ENCODE measurements at regions not wholly inside any gene's neighbourhood (a gene's known extent, or its start where the extent isn't known, plus 50 kb on each side); places are given as distances from the start of the nearest gene placed in this dataset.

DNA sequence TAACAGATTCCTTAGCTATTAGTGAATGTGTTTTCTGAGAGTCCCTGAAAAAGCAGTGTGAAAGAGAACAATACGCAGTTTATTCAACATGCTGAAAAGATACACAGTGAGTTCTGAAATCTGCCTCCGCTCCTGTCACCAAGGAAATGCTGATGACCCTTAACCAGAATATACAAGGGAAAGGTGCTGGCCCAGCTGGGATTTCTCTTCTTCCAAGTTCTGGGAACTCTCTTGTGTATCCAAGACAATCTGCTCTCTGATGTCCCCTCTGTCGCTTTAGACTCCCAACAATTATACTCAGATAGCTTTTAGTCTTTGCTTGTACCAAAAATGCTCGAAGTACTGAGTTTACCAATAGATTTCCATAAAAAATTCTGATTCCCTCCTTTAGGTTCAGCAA, 214.9 kb downstream of the TMEM167A start:
- Histone ChIP-seq H3K4me1 (no peaks in the 10 kb centered on the region), H3K36me3 (replicated peaks) (no peaks in the 10 kb centered on the region), H3K27me3 (ENCODE audit: low read depth) (no peaks in the 10 kb centered on the region), H3K4me3 (no peak overlapping the region), H3K9me3 (no peaks in the 10 kb centered on the region)
- DNase-seq (ENCODE audit: low spot score in 2 of 2) = no peak
- in situ Hi-C loops (cut with MboI; ENCODE audit: low sequenced_read_pairs) = no loop called here

DNA sequence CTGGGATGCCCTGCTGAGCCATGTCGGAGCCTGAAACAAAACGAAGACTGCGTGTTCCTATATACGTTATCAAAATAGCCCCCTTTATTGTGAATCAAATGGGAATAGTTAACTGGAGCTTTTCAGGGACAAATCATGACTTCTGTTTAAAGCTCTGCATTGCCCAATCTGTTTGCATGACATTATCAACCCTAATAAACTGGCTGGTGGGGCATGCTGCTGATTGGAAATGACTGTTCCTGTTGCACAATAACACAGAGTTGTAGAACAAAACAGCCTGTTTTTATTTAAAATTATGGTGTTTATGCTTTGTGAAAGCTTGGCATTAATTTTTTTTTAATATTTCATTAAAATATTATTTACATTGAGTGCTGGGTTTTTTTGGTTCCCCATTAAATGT, 215.5 kb downstream of the TMEM167A start:
- Histone ChIP-seq H3K9me3 (no peaks in the 10 kb centered on the region), H3K4me3 (no peak overlapping the region), H3K4me1 (no peaks in the 10 kb centered on the region), H3K36me3 (replicated peaks) (no peaks in the 10 kb centered on the region), H3K27me3 (ENCODE audit: low read depth) (no peaks in the 10 kb centered on the region)
- in situ Hi-C loops (cut with MboI; ENCODE audit: low sequenced_read_pairs) = no loop called here
- DNase-seq (ENCODE audit: low spot score in 2 of 2) = no peak

DNA sequence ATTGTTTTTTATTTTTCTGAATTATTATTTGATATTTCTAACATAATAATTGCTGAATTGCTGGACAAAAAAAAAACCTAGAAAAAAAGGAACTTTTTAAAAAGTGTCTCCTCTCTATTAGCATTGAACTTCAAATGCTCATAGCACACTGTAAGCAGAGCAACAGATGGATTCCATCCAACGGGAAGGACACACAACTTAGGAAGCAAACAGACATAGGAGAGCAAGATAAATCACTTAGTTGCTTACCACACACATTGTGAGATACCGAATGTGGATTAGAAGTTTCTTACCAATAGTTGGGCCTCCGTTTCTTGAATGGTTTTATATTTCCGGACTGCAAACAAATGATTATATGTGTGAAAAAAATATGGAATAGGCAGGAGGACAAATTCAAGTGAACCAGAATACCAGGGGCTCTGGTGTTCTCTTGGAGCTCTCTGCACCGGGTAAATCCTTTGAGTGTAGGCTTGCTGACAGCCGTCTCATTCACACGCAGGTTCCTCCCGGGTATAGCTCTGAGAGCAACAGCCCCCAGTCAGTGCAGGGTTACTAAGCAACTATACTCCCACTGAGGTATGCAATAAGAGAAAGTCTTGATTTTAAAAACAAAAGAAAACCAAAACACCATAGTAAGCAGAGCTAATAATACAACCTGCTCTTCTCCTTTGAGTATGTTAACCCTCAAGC, 217.6 kb downstream of the TMEM167A start:
- in situ Hi-C loops (cut with MboI; ENCODE audit: low sequenced_read_pairs) = no loop called here
- Histone ChIP-seq H3K9me3 (no peaks in the 10 kb centered on the region), H3K36me3 (replicated peaks) (no peaks in the 10 kb centered on the region), H3K27me3 (ENCODE audit: low read depth) (no peaks in the 10 kb centered on the region), H3K4me1 (no peaks in the 10 kb centered on the region), H3K4me3 (no peak overlapping the region)
- no peak for DNase-seq (ENCODE audit: low spot score in 2 of 2)

DNA sequence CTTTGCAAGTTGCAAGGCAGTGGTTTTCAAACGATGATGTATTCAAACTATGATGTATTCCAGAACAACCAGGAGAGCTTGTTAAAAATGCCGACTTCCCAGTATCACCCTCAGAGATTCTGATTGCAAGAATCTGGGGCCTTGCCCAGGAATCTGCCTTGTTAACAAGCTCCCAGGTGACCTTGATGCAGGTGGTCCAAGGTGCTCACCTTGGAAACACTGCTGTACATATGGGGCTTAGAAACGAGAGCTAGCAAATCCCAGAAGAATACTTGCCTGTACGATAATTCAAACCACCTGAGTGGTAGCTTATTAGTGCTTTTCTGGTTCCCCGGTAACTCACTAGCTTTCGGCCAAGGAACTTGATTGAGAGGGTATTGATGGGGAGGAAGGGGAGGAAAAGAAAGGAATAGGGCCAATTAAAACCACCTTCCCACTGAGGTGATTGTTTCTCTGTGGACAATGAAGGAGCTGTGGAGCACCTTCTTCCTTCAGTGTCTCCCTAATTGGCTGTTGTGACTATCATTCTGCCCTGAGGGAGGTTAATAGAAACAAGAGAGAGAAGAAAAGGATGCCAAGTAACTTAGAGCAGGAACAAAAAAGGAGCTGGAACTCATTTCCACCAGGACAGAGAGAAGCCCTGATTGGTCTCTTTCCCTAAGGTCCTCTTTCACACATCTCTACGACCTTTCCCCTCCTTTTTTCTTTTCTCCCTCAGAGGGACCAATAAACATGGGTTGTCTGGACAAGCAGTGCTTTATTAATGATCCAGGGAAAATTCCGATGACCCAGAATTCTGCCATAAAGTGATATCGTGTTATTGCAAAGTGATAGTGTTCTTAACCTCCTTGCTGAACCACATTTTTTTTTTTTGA, 218.8 kb downstream of the TMEM167A start:
- Histone ChIP-seq H3K4me3 (no peak overlapping the region), H3K27me3 (ENCODE audit: low read depth) (no peaks in the 10 kb centered on the region), H3K9me3 (no peaks in the 10 kb centered on the region), H3K4me1 (no peaks in the 10 kb centered on the region), H3K36me3 (replicated peaks) (no peaks in the 10 kb centered on the region)
- in situ Hi-C loops (cut with MboI; ENCODE audit: low sequenced_read_pairs) = no loop called here
- no peak for DNase-seq (ENCODE audit: low spot score in 2 of 2)

DNA sequence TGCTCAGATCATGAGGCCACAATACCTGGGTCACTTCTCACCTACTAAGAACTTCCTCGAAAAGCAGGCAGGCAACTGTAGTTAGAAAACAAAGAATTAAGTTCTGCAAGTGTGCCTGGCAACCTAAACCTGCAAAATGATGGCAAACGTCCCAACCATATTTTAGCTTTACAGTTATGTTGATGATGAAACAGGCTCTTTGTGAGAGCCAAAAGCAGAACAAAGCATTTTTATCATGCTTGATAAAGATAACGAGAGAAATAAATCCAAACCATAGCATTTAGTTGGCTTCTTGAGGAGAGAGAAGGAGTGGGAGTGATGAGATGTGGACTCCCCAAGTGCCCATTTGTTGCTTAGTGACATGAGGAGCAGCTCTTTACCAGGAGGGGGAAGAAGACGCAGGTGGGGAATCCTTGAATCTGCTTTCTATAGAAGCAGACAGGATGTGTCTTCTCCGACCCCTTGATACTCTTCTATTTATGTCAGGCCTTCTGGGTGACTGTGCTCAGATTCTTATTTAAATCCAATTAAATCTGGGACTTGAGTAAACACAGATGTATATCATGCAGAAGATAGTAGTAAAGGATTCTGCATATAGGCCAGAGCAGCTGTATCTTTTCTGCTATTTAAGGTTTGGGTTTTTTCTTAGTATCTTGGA, 221.2 kb downstream of the TMEM167A start:
- Histone ChIP-seq H3K27me3 (ENCODE audit: low read depth) (peaks cover 3% of the 10 kb centered on the region; the same call in 1 of the 2 replicates), H3K4me3 (no peak overlapping the region), H3K4me1 (no peaks in the 10 kb centered on the region), H3K36me3 (replicated peaks) (no peaks in the 10 kb centered on the region), H3K9me3 (no peaks in the 10 kb centered on the region)
- no peak for DNase-seq (ENCODE audit: low spot score in 2 of 2)
- in situ Hi-C loops (cut with MboI; ENCODE audit: low sequenced_read_pairs) = no loop called here

DNA sequence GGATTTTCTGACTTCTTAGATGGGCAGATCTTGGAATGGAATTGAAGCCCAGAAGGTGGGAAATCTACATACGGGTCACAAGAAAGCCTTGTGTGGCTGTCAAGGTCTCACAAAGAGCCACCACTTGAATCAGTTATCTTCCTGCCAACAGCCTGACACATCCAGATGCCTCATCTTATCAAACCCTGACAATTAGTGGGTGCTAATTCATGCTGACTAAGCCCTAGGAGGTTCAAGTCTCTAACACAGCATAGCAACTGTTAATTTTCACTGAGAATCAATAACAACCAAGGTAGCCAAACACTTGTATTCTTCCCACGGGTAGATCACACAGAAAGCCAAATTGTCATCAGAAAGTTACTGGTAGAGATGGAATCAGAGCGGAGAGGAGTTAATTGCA, 222.2 kb downstream of the TMEM167A start:
- Histone ChIP-seq H3K36me3 (replicated peaks) (no peaks in the 10 kb centered on the region), H3K4me1 (no peaks in the 10 kb centered on the region), H3K4me3 (no peak overlapping the region), H3K9me3 (no peaks in the 10 kb centered on the region), H3K27me3 (ENCODE audit: low read depth) (peaks cover 3% of the 10 kb centered on the region; the same call in 1 of the 2 replicates)
- in situ Hi-C loops (cut with MboI; ENCODE audit: low sequenced_read_pairs) = no loop called here
- no peak for DNase-seq (ENCODE audit: low spot score in 2 of 2)

DNA sequence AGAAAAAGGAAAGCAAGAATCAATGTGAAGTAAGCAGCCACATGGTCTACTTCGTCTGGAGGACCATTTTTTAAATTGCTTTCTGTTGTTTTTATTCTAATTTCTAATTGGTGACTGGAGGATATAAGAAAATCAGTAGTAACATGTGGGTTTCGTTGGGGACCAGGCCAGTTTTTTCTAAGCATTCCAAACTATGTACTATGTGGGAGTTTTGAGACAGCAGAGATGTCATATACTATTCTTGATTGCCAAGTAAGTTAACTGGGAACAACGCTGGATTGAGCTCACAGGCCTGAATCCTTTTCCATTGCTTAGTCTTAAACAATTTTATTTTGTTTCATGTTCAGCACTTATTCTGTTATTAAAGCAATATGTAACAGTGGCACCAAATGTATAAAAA, 225.7 kb downstream of the TMEM167A start:
- no peaks in the 10 kb centered on the region; the same call in 1 of the 2 replicates for H3K4me1 ChIP-seq
- H3K4me3 ChIP-seq = no peak overlapping the region
- DNase-seq (ENCODE audit: low spot score in 2 of 2) = no peak
- in situ Hi-C loops (cut with MboI; ENCODE audit: low sequenced_read_pairs) = no loop called here
- H3K9me3 ChIP-seq = no peaks in the 10 kb centered on the region
- H3K27me3 ChIP-seq (ENCODE audit: low read depth) = peaks cover 3% of the 10 kb centered on the region; the same call in 1 of the 2 replicates
- no peaks in the 10 kb centered on the region for H3K36me3 ChIP-seq (replicated peaks)

DNA sequence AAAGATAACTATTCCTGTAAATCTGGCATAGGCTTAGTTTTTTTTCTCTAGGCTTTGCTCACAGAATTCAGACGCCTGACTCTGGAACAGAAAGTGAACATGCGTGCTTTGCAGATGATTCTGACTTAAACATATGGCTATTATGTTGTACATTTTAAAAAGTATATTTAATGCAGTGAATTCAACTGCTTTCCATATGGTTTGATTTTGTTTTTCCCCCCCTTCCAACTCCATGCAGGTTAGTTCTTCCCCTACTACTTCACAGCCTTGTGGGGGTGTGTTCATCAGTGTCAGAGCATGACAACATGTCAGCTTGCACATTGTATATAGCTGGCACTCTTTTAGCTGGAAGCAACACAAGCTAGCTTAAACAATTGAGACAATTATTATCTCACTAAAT, 226.8 kb downstream of the TMEM167A start:
- Histone ChIP-seq H3K9me3 (no peaks in the 10 kb centered on the region), H3K27me3 (ENCODE audit: low read depth) (peaks cover 3% of the 10 kb centered on the region; the same call in 1 of the 2 replicates), H3K4me1 (no peaks in the 10 kb centered on the region; the same call in 1 of the 2 replicates), H3K4me3 (no peak overlapping the region), H3K36me3 (replicated peaks) (no peaks in the 10 kb centered on the region)
- in situ Hi-C loops (cut with MboI; ENCODE audit: low sequenced_read_pairs) = no loop called here
- DNase-seq (ENCODE audit: low spot score in 2 of 2) = no peak

DNA sequence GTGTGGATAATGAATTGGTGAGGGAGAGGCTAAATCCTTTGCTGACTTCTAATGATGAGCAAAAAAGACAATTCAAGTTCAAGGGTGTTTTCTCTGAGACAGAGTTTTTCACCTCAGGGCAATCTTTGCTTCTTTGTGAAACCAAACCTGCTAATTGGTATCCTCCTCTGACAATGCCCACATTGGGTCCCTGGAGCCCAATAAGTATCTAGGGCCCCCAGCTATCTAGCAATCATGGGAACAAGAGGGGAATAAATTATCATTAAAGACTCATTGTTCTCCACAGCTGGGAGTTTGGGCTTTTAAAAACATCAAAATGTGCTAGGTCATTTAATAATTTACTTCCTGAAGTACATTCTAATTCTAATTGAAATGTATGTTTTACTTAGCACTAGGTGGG, 227.3 kb downstream of the TMEM167A start:
- DNase-seq (ENCODE audit: low spot score in 2 of 2) = peak; percentile 15
- H3K36me3 ChIP-seq (replicated peaks) = no peaks in the 10 kb centered on the region

DNA sequence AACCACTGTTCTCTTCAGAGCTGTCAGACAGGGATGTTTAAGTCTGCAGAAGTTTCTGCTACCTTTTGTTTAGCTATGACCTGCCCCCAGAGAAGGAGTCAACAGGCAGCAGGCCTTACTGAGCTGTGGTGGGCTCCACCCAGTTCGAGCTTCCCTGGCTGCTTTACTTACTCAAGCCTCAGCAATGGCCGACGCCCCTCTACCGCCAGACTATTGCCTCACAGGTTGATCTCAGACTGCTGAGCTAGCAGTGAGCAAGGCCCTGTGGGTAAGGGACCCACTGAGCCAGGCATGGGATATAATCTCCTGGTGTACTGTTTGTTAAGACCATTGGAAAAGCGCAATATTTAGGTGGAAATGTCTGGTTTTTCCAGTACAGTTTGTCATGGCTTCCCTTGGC, 229.6 kb downstream of the TMEM167A start:
- H3K9me3 ChIP-seq = no peaks in the 10 kb centered on the region
- peaks cover 3% of the 10 kb centered on the region; the same call in 1 of the 2 replicates for H3K27me3 ChIP-seq (ENCODE audit: low read depth)
- in situ Hi-C loops (cut with MboI; ENCODE audit: low sequenced_read_pairs) = no loop called here
- no peak overlapping the region for H3K4me3 ChIP-seq
- DNase-seq (ENCODE audit: low spot score in 2 of 2) = no peak
- H3K4me1 ChIP-seq = no peaks in the 10 kb centered on the region; the same call in 1 of the 2 replicates
- no peaks in the 10 kb centered on the region for H3K36me3 ChIP-seq (replicated peaks)

More for the DNA sequence above, 227.3 kb downstream of the TMEM167A start:
- no peaks in the 10 kb centered on the region; the same call in 1 of the 2 replicates for H3K4me1 ChIP-seq
- H3K4me3 ChIP-seq = no peak overlapping the region
- H3K9me3 ChIP-seq = no peaks in the 10 kb centered on the region
- H3K27me3 ChIP-seq (ENCODE audit: low read depth) = peaks cover 3% of the 10 kb centered on the region; the same call in 1 of the 2 replicates
- in situ Hi-C loops (cut with MboI; ENCODE audit: low sequenced_read_pairs) = no loop called here

DNA sequence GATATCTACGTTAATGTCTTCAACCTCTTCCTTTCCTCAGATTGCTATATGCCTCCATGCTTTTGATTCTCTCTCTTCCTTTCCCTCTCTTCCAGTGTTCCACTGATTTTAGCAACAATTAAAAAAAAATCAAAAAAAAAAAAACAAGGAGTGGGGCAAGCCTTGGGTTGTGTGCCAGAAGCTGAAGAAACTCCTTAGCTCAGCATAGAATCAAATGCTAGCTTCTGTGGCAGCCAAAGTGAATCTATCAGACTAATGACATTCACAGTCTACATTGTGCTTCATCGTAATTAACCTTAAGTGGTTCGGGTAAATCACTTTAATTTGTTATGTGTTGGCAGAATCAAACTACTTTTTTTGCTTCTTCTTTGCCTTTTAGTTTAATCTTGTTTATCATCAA, 237.3 kb downstream of the TMEM167A start:
- no peaks in the 10 kb centered on the region for H3K27me3 ChIP-seq (ENCODE audit: low read depth)
- H3K36me3 ChIP-seq (replicated peaks) = no peaks in the 10 kb centered on the region
- H3K4me3 ChIP-seq = no peak overlapping the region
- in situ Hi-C loops (cut with MboI; ENCODE audit: low sequenced_read_pairs) = no loop called here
- no peaks in the 10 kb centered on the region for H3K4me1 ChIP-seq
- H3K9me3 ChIP-seq = no peaks in the 10 kb centered on the region; the same call in 1 of the 2 replicates
- DNase-seq (ENCODE audit: low spot score in 2 of 2) = no peak

DNA sequence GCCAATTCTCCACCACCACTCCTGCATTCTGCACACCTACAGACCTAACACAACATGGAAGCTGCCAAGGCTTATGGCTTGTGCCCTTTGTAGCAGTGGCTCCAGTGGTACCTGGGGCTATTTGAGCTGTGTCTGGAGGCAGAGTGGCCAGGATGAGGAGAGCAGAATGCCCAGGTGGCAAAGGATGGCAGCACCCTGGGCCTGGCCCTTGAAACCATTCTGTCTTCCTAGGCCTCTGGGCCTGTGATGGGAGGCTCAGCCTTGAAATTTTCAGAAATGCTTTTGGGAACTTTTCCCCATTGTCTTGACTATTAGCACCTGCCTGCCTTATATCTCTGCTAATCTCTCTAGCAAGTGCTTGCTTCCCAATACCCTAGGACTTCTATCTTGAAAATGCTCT, 241.7 kb downstream of the TMEM167A start:
- in situ Hi-C loops (cut with MboI; ENCODE audit: low sequenced_read_pairs) = no loop called here
- no peaks in the 10 kb centered on the region for H3K36me3 ChIP-seq (replicated peaks)
- no peaks in the 10 kb centered on the region for H3K27me3 ChIP-seq (ENCODE audit: low read depth)
- H3K9me3 ChIP-seq = no peaks in the 10 kb centered on the region; the same call in 1 of the 2 replicates
- no peak overlapping the region for H3K4me3 ChIP-seq
- H3K4me1 ChIP-seq = no peaks in the 10 kb centered on the region
- no peak for DNase-seq (ENCODE audit: low spot score in 2 of 2)

DNA sequence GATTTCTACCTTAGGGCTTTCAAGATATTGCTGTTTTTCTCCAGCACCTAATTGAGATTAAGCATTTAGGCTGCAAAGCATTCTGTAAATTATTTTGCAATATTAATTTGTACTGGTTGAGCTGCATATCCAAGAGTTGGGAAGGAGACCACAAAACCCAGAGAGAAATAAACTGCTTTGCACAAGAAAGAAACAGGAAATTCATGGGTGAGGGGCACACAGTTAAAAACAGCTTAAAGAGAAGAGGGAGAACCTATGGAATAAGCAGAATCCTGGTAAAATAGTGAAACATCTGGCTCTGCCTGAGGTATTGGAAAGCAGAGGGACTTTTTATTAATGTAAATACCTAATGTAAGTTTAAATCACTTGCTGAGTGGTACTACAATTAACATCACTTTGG, 243.0 kb downstream of the TMEM167A start:
- H3K4me1 ChIP-seq = no peaks in the 10 kb centered on the region
- in situ Hi-C loops (cut with MboI; ENCODE audit: low sequenced_read_pairs) = no loop called here

DNA sequence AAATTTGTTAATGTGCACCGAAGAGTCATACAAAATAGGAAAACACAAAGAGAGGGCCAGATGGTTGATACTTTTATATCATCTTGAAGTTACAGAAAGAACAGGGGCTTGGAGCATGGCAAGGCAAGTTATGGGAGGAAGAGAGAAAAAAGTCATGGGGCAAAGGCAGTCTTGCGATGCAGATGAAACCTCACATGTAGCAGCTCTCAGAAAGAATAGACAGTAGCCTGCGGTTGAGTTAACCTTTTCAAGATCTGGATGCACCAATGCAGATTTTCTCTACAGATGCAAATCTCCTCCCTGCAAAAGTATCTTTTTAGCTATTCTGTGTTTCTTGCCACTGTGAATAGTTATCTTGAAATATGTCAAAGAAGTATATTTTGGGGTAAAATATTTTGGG, 243.9 kb downstream of the TMEM167A start:
- Histone ChIP-seq H3K27me3 (ENCODE audit: low read depth) (no peaks in the 10 kb centered on the region), H3K36me3 (replicated peaks) (no peaks in the 10 kb centered on the region), H3K4me3 (no peak overlapping the region), H3K9me3 (no peaks in the 10 kb centered on the region; the same call in 1 of the 2 replicates), H3K4me1 (no peaks in the 10 kb centered on the region)
- DNase-seq (ENCODE audit: low spot score in 2 of 2) = no peak
- in situ Hi-C loops (cut with MboI; ENCODE audit: low sequenced_read_pairs) = no loop called here

More for the DNA sequence above, 243.0 kb downstream of the TMEM167A start:
- no peaks in the 10 kb centered on the region for H3K27me3 ChIP-seq (ENCODE audit: low read depth)
- DNase-seq (ENCODE audit: low spot score in 2 of 2) = no peak
- no peaks in the 10 kb centered on the region; the same call in 1 of the 2 replicates for H3K9me3 ChIP-seq
- H3K36me3 ChIP-seq (replicated peaks) = no peaks in the 10 kb centered on the region
- no peak overlapping the region for H3K4me3 ChIP-seq
